ENCODE measurements at regions not wholly inside any gene's neighbourhood (a gene's known extent, or its start where the extent isn't known, plus 50 kb on each side); places are given as distances from the start of the nearest gene placed in this dataset.

GRCh38 chr22:48047722-48048500 is 1285.5 kb downstream of the TBC1D22A start:
- DNase-seq, result no peak

GRCh38 chr22:48045369-48045768 is 1282.9 kb downstream of the TBC1D22A start:
- DNase-seq, result no peak

- DNase-seq, result no peak
Measured at GRCh38 chr22:48044487-48045060, 1282.1 kb downstream of the TBC1D22A start.

GRCh38 chr22:48043581-48043980 is 1281.1 kb downstream of the TBC1D22A start:
- no peak for DNase-seq

- no peak for DNase-seq
Measured at GRCh38 chr22:48042621-48043395, 1280.4 kb downstream of the TBC1D22A start.

DNA sequence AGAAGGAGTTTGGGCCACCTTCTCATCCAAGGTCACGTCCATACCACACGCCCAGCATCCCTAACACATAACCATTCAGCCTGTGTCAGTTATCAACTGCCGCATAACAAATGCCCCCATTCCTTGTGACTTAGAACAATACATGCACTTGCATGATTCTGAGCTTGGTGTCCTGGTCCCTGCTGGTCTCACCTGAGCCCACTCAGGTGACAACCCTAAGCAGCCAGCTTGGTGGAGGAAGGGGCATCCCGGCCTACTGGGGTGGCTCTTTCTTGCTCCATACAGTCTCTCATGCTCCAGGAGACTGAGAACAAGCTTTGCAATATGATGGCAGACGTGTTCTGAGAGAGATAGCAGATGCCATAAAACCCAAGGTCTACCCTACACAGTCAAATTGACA is 1276.9 kb downstream of the TBC1D22A start:
- no peak for DNase-seq

DNA sequence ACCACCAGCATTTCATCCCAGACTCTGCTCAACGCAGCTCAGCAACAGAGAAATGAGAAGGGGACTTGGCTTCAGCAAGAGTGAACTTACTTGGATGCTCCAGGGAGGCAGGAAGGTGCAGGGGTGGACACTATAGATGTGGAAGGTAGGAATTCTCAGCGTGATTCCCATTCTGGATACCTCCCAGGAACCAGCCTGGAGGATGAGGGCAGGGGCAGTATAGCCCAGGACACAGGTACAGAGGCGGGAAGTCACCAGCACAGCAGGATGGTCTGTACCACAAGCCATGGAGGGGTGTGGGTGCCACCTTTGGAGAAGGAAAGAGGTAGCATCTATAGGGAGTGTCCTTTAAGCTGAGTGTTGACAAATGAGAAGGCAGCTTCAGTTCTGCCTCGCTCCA is 1275.2 kb downstream of the TBC1D22A start:
- DNase-seq, result no peak

- no peak for DNase-seq
Measured at GRCh38 chr22:48035897-48036296, 1273.4 kb downstream of the TBC1D22A start.

DNA sequence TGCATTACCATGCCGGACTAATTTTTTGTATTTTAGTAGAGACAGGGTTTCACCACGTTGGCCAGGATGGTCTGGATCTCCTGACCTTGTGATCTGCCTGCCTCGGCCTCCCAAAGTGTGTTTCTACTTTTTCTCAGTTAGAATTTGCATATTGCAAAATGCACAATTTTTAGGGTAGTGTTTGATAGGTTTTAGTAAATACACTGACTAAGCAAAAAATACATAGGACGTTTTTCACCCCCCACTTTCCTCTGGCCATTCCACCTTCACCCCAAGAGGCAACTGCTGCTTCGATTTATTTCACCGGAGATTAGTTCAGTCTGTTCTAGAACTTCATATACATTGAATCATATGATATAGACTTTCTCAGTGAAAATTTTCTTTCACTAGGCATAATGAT is 1269.1 kb downstream of the TBC1D22A start:
- DNase-seq, result no peak

DNA sequence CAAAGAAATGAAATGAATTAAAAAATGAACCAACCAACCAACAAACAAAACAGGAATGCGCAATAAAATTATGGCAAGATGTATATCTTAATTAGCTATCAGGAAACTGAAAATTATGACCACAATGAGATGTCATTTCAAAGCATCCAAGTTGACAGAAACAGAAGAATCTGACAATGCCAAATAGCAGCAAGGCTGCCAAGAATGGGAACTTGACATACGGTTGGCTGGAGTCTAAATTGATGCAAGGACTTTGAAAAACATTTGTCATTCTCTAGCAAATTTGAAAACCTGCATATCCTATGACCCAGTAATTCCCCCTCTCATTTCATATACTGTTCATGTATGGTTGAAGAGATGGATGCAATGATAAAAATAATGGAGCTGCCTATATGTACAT is 1262.6 kb downstream of the TBC1D22A start:
- DNase-seq, result no peak

DNA sequence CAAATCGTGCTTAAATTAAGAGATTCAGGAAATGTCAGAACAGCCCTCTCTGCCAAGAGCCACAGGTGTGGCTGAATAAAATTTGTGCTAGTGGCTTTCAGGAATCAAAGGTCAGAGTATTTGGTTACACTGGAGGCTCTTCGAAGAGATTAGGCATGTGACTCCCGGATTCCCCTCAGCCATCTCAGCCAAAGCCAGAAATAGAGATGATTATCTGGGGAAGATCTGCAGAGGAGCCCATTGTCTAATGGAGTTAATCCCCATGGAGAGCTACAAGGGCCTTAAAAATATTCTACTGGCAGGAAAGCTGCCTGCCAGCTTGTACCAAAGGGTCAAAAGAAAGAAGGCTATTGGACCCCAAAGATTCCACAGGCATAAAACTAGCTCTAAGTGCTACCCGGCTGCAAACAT is 1259.5 kb downstream of the TBC1D22A start:
- no peak for DNase-seq

GRCh38 chr22:48018346-48018745 is 1255.9 kb downstream of the TBC1D22A start:
- no peak for DNase-seq

- no peak for DNase-seq
Measured at GRCh38 chr22:48015701-48016100, 1253.3 kb downstream of the TBC1D22A start.

DNA sequence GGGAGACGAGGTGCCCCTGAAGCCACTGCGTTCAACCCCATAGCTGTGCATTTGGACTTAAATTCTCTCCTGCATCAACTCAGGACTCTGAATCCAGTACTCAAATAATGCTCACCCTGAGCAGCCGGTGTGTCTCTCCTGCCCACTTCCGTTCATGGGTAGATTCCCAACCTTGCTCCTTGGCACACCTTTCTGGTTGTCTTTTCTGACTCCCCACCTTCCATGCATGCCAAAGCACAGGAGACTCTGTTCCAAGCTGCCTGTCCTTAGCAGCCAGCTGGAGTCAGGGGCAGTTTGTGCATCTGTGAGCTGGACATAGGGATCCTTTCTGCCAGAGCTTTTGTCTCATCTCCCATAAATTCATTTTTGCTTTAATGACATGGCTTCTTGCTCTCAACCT is 1242.5 kb downstream of the TBC1D22A start:
- no peak for DNase-seq

DNA sequence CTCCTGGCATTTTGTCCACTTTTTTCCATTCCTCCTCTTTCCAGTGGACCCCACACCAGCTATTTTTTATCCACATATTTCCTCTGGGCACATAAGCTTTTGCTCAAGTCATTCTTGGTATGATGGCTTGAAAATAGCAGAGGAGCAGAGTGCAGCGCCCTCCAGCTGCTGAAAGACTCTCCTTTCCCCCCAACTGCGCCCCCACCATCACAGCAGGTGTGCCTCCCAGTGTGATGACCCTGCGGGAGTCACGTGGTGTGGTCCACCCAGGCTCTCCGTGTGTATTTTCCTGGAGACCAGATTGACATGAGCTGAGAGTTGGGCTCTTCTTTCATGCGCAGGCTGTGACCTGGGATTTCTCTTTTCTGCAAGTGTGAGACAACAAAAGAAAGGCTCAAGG is 1241.6 kb downstream of the TBC1D22A start:
- DNase-seq, result no peak

DNA sequence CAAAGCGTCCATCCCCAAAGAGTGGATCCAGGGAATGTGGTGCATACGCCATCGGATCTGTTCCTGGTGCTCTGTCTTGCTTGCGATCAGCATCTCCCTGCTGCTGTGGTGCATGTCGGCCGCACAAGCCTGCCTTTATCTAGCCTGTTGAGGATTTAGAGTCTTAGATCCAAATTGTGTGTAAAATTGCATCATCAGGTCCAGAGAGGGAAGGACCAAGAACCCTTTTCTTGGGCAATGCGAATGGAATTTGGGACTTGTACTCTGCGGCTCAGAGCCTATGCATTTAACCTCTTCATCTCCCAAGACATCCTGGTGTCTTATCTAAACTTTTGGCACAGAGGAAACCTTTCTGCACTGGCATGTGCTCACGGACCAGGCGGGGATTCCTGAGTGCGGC is 1238.7 kb downstream of the TBC1D22A start:
- DNase-seq, result no peak

GRCh38 chr22:47997612-47998011 is 1235.2 kb downstream of the TBC1D22A start:
- DNase-seq, result no peak

GRCh38 chr22:47997052-47997590 is 1234.7 kb downstream of the TBC1D22A start:
- no peak for DNase-seq

DNA sequence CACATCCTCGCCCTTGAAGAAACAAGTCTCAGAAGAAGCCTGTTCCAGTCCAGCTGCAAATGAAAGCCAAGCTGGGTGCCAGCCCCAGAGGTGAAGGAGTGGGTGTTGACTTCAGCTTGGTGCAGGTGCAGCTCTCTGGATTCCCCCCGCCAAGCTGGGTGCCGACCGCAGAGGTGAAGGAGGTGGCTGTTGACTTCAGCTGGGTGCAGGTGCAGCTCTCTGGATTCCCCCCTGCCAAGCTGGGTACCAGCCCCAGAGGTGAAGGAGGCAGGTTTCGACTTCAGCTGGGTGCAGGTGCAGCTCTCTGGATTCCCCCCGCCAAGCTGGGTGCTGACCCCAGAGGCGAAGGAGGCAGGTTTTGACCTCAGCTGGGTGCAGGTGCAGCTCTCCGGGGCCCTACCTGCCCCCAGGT is 1234.0 kb downstream of the TBC1D22A start:
- DNase-seq, result no peak

- no peak for DNase-seq
Measured at GRCh38 chr22:47995718-47996117, 1233.3 kb downstream of the TBC1D22A start.

- no peak for DNase-seq
Measured at GRCh38 chr22:47995264-47995627, 1232.8 kb downstream of the TBC1D22A start.

GRCh38 chr22:47994601-47995263 is 1232.3 kb downstream of the TBC1D22A start:
- no peak for DNase-seq

DNA sequence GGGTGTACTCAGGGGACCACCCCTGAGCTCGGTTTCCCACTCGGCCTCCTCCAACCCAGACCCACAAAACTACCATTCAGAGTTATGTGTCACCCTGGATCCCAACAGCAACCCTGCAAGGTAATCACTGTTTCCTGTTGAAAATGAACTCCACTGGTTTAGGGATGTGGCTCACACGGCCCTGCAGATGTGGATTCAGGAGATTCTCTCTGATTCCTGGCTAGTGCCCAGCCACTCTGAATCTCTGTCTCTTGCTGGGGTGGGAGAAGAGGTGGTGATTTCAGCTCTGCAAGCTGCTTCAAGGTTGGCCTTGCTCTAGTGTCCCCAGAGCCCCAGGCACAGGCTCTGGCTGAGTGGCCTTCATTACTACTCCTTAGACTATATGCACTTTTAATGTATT is 1231.6 kb downstream of the TBC1D22A start:
- DNase-seq, result no peak
